H9 (cell line): ENCODE measurements at regions not wholly inside any gene's neighbourhood (a gene's known extent, or its start where the extent isn't known, plus 50 kb on each side); places are given as distances from the start of the nearest gene placed in this dataset.

Experiments used
- DNase-seq: peaks from one replicate; pipeline ENCODE4 v3.0.0-alpha.2; 2017
- H2AFZ ChIP-seq: one replicate; pipeline ENCODE4 v1.6.1; 2013; ENCODE audit warnings: mild to moderate bottlenecking, low read length, control low read depth, moderate library complexity
- H2AK5ac ChIP-seq: 2 replicates; pipeline ENCODE4 v1.6.1; 2013; ENCODE audit warnings: low read length, control low read depth, mixed read lengths; ENCODE audit not compliant: insufficient read length
- H2BK120ac ChIP-seq: one replicate; pipeline ENCODE4 v1.6.1; 2013; ENCODE audit warnings: low read depth, mild to moderate bottlenecking, low read length, control low read depth, inconsistent platforms; ENCODE audit not compliant: poor library complexity, severe bottlenecking
- H2BK12ac ChIP-seq: 2 replicates; pipeline ENCODE4 v1.6.1; 2013; ENCODE audit warnings: low read length, control low read depth, mixed read lengths, low read depth; ENCODE audit not compliant: insufficient read length
- H2BK15ac ChIP-seq: 2 replicates; pipeline ENCODE4 v1.6.1; 2013; ENCODE audit warnings: low read depth, low read length, control low read depth
- H2BK20ac ChIP-seq: one replicate; pipeline ENCODE4 v1.6.1; 2013; ENCODE audit warnings: low read depth, mild to moderate bottlenecking, low read length, control low read depth, inconsistent platforms; ENCODE audit not compliant: poor library complexity, severe bottlenecking
- H2BK5ac ChIP-seq: 2 replicates; pipeline ENCODE4 v1.6.1; 2013; ENCODE audit warnings: low read length, control low read depth, mixed read lengths; ENCODE audit not compliant: insufficient read length
- H3K14ac ChIP-seq: 2 replicates; pipeline ENCODE4 v1.6.1; 2013; ENCODE audit warnings: low read length, control low read depth; ENCODE audit not compliant: insufficient read depth
- H3K18ac ChIP-seq: 2 replicates; pipeline ENCODE4 v1.6.1; 2013; ENCODE audit warnings: low read depth, mild to moderate bottlenecking, mixed read lengths, low read length, control low read depth; ENCODE audit not compliant: insufficient read length
- H3K23ac ChIP-seq: 2 replicates; pipeline ENCODE4 v1.6.1; 2013; ENCODE audit warnings: low read length, control low read depth, mixed read lengths, low read depth; ENCODE audit not compliant: insufficient read length
- H3K23me2 ChIP-seq: 2 replicates; pipeline ENCODE4 v1.6.1; 2013; ENCODE audit warnings: low read depth, mild to moderate bottlenecking, mixed read lengths, low read length, control low read depth; ENCODE audit not compliant: insufficient read length, poor library complexity, severe bottlenecking
- H3K27ac ChIP-seq: 2 replicates; pipeline ENCODE4 v1.5.1; 2013; ENCODE audit warnings: low read length, control low read depth, mixed read lengths, low read depth; ENCODE audit not compliant: insufficient read length
- H3K27me3 ChIP-seq: 2 replicates; pipeline ENCODE4 v1.6.1; 2013; ENCODE audit warnings: low read length, control low read depth, inconsistent platforms; ENCODE audit not compliant: insufficient read depth
- H3K4ac ChIP-seq: 2 replicates; pipeline ENCODE4 v1.6.1; 2013; ENCODE audit warnings: low read depth, mild to moderate bottlenecking, control low read depth, inconsistent platforms, low read length, moderate library complexity
- H3K4me1 ChIP-seq: 2 replicates; pipeline ENCODE4 v1.6.1; 2013; ENCODE audit warnings: low read length, control low read depth, inconsistent platforms; ENCODE audit not compliant: insufficient read depth
- H3K4me2 ChIP-seq: 2 replicates; pipeline ENCODE4 v1.6.1; 2013; ENCODE audit warnings: low read length, control low read depth, mixed read lengths; ENCODE audit not compliant: insufficient read length, insufficient read depth
- H3K56ac ChIP-seq: 2 replicates; pipeline ENCODE4 v1.6.1; 2013; ENCODE audit warnings: low read depth, mild to moderate bottlenecking, mixed read lengths, low read length, control low read depth; ENCODE audit not compliant: insufficient read length
- H3K79me1 ChIP-seq: 2 replicates; pipeline ENCODE4 v1.6.1; 2013; ENCODE audit warnings: low read depth, mild to moderate bottlenecking, moderate library complexity, low read length, control low read depth, inconsistent platforms; ENCODE audit not compliant: insufficient read depth, poor library complexity, severe bottlenecking
- H3K79me2 ChIP-seq: 2 replicates; pipeline ENCODE4 v1.6.1; 2013; ENCODE audit warnings: low read length, control low read depth, inconsistent platforms; ENCODE audit not compliant: insufficient read depth
- H3K9ac ChIP-seq: 2 replicates; pipeline ENCODE4 v1.6.1; 2013; ENCODE audit warnings: low read length, control low read depth, mixed read lengths; ENCODE audit not compliant: insufficient read length; ENCODE audit errors: extremely low read depth
- H3K9me3 ChIP-seq: one replicate; pipeline ENCODE4 v1.6.1; 2013; ENCODE audit warnings: low read depth, low read length, inconsistent platforms; ENCODE audit not compliant: control insufficient read depth
- H3T11ph ChIP-seq: one replicate; pipeline ENCODE4 v1.6.1; 2013; ENCODE audit warnings: mild to moderate bottlenecking, low read length, control low read depth, inconsistent platforms
- H4K20me1 ChIP-seq: one replicate; pipeline ENCODE4 v1.6.1; 2013; ENCODE audit not compliant: control insufficient read depth, insufficient read length, insufficient read depth
- H4K5ac ChIP-seq: 2 replicates; pipeline ENCODE4 v1.6.1; 2013; ENCODE audit warnings: low read depth, mild to moderate bottlenecking, mixed read lengths, low read length, control low read depth; ENCODE audit not compliant: insufficient read length
- H4K8ac ChIP-seq: replicated peaks from 2 replicates; pipeline ENCODE4 v1.6.1; 2013; ENCODE audit warnings: low read length, control low read depth, mixed read lengths, low read depth; ENCODE audit not compliant: insufficient read length
- H4K91ac ChIP-seq: 2 replicates; pipeline ENCODE4 v1.6.1; 2013; ENCODE audit warnings: low read depth, mild to moderate bottlenecking, moderate library complexity, mixed read lengths, low read length, control low read depth; ENCODE audit not compliant: insufficient read length
- H3K27ac Mint-ChIP-seq, 3 experiments: 2 replicates in 2 of 3; 3 replicates in 1 of 3; pipeline ENCODE4 v1.8.0; 2020 to 2021; ENCODE audit warnings: mixed read lengths in 3 of 3, mild to moderate bottlenecking in 1 of 3, moderate library complexity in 1 of 3
- H3K27me3 Mint-ChIP-seq: 2 replicates; pipeline ENCODE4 v1.8.0; 2021; ENCODE audit warnings: low read depth, mild to moderate bottlenecking, moderate library complexity, mixed read lengths
- H3K36me3 Mint-ChIP-seq, 3 experiments: 2 replicates in 2 of 3; 3 replicates in 1 of 3; pipeline ENCODE4 v1.8.0; 2020 to 2021; ENCODE audit warnings: low read depth in 3 of 3, mixed read lengths in 3 of 3; ENCODE audit not compliant: insufficient read depth in 1 of 3
- H3K4me1 Mint-ChIP-seq, 2 experiments: 2 replicates each; pipeline ENCODE4 v1.8.0; 2020; ENCODE audit warnings: mixed read lengths in 2 of 2
- H3K4me3 Mint-ChIP-seq, 2 experiments: 2 replicates in 1 of 2; 3 replicates in 1 of 2; pipeline ENCODE4 v1.8.0; 2020 to 2021; ENCODE audit warnings: mild to moderate bottlenecking in 2 of 2, mixed read lengths in 2 of 2, moderate library complexity in 1 of 2
- H3K9me3 Mint-ChIP-seq, 2 experiments: 2 replicates in 1 of 2; 3 replicates in 1 of 2; pipeline ENCODE4 v1.8.0; 2020; ENCODE audit warnings: mild to moderate bottlenecking in 2 of 2, mixed read lengths in 2 of 2, moderate library complexity in 1 of 2
- WGBS: extraction: QIAGEN DNeasy Blood & Tissue Kit; methylation state at CpG from one replicate; pipeline ENCODE4 v1.1.7; 2013; ENCODE audit warnings: missing lambda C conversion rate, low lambda C conversion rate, mixed read lengths; ENCODE audit not compliant: insufficient read length; ENCODE audit errors: extremely low coverage; 5-methylcytosine and 5-hydroxymethylcytosine counted together
- TF ChIP-seq, protein P1 (sequence below): fragments of 200-600 bp; sonication (generic); conservative IDR thresholded peaks from 3 replicates; pipeline ENCODE4 v1.8.0; 2021; ENCODE audit warnings: antibody characterized with exemption, mild to moderate bottlenecking

DNA sequence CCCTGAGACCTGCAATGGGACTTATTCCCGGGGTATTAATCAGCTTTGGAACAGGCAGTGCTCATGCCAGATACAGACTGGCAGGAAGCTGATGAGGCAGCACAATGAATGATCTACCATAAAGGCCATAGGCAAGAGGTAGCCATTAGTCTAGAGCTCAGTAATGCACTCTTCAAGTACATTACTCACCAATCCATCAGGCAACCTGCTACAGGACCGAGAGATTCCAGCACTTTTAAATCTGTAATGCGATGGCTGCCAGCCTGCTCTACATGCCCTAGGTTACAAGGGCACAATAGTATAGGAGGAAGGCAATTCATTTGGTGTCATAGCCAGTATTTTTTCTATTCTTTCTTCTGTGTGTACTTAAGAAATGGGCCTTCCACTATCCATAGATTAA is 217.8 kb upstream of the PMFBP1 start:
- peaks cover 24 to 32% of the 10 kb centered on the region in 2 experiments for H3K9me3 Mint-ChIP-seq

More for the DNA sequence above, 217.8 kb upstream of the PMFBP1 start:
- Histone ChIP-seq H2BK120ac (no peak overlapping the region), H2AK5ac (no peak overlapping the region), H3K4me1 (no peaks in the 10 kb centered on the region), H3K27me3 (no peaks in the 10 kb centered on the region), H3K18ac (no peak overlapping the region), H3K14ac (no peak overlapping the region), H3K79me1 (no peaks in the 10 kb centered on the region), H3K4me2 (no peak overlapping the region), H2BK5ac (no peak overlapping the region), H3K23ac (no peak overlapping the region), H4K91ac (no peak overlapping the region), H2BK15ac (no peak overlapping the region), H3T11ph (no peak overlapping the region), H4K5ac (no peak overlapping the region), H3K9me3 (no peaks in the 10 kb centered on the region), H3K27ac (no peak overlapping the region), H3K79me2 (no peaks in the 10 kb centered on the region), H3K23me2 (no peaks in the 10 kb centered on the region), H4K20me1 (no peaks in the 10 kb centered on the region), H2BK20ac (no peak overlapping the region), H4K8ac (no peak overlapping the region), H3K9ac (no peak overlapping the region), H2BK12ac (no peak overlapping the region), H2AFZ (no peak overlapping the region), H3K56ac (no peak overlapping the region), H3K4ac (no peak overlapping the region)
- Mint-ChIP-seq H3K27me3 (no peaks in the 10 kb centered on the region), H3K27ac (no peak overlapping the region), H3K4me1 (peaks cover 0 to 4% of the 10 kb centered on the region in 2 experiments; a peak in 2 of 4 replicates), H3K36me3 (peaks cover 31 to 41% (median 35%) of the 10 kb centered on the region in 3 experiments), H3K4me3 (no peak overlapping the region)
- DNase-seq: no peak
- WGBS: no CpG with 5 or more reads among the region's 3 CpGs
- TF ChIP-seq, protein P1, sequence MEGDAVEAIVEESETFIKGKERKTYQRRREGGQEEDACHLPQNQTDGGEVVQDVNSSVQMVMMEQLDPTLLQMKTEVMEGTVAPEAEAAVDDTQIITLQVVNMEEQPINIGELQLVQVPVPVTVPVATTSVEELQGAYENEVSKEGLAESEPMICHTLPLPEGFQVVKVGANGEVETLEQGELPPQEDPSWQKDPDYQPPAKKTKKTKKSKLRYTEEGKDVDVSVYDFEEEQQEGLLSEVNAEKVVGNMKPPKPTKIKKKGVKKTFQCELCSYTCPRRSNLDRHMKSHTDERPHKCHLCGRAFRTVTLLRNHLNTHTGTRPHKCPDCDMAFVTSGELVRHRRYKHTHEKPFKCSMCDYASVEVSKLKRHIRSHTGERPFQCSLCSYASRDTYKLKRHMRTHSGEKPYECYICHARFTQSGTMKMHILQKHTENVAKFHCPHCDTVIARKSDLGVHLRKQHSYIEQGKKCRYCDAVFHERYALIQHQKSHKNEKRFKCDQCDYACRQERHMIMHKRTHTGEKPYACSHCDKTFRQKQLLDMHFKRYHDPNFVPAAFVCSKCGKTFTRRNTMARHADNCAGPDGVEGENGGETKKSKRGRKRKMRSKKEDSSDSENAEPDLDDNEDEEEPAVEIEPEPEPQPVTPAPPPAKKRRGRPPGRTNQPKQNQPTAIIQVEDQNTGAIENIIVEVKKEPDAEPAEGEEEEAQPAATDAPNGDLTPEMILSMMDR: no peak
